NCI-H2196 (cell line): ENCODE measurements at regions not wholly inside any gene's neighbourhood (a gene's known extent, or its start where the extent isn't known, plus 50 kb on each side); places are given as distances from the start of the nearest gene placed in this dataset.

ENCODE experiments used
- DNase-seq: peaks from one replicate; lab custom pipeline; 2025; ENCODE audit not compliant: unreplicated experiment; lab: John Stamatoyannopoulos, UW

DNA sequence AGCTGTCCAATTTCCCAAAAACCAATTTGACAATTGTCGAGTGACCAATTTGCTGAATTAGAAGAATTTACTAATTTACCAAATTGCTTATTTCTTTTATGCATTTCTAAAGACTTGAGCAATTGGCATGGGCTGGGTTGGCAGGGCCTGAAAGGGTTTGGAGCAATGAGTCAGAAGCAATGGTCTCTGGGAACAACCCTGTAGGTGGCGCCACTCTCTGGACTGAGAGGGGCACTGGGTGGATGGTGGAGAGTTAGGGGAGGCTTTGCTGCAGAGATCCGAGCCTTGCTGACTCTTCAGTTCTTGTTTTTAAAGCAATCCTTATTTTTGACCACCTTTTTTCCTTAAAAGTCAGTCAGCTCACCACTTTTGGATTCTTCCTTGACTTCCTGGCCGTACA lies 71.5 kb upstream of the RPS23 start:
- no peak for DNase-seq

DNA sequence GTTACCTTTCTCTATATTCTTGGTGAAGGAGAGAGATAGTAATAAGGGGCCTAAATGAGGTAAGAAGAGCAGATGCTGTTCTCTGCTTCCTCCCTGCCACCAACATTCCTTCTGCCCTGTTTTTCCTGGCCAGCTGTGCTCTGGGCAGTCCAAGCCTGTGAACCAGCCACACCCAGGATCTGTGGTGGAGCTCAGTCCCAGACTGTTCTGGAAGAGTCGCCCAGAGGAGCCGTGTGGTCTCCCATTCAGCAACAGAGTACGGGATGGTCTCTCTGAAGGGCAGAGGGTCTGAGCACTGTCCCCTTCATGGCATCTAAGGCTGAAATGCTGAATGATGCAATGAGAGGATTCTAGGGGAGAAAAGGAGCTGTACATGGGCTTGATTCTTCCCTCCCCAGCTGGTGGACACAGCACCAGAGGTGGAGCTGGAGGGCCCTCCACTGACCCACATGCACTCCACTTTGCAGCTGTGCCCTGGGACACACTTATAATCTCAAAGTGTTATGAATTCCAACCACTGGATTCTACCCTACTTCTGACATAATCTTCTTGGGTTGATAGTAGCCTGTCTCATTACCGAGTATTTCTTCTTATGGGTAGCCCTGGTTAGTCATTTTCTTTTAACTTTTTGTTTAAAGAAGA lies 70.8 kb upstream of the RPS23 start:
- no peak for DNase-seq

DNA sequence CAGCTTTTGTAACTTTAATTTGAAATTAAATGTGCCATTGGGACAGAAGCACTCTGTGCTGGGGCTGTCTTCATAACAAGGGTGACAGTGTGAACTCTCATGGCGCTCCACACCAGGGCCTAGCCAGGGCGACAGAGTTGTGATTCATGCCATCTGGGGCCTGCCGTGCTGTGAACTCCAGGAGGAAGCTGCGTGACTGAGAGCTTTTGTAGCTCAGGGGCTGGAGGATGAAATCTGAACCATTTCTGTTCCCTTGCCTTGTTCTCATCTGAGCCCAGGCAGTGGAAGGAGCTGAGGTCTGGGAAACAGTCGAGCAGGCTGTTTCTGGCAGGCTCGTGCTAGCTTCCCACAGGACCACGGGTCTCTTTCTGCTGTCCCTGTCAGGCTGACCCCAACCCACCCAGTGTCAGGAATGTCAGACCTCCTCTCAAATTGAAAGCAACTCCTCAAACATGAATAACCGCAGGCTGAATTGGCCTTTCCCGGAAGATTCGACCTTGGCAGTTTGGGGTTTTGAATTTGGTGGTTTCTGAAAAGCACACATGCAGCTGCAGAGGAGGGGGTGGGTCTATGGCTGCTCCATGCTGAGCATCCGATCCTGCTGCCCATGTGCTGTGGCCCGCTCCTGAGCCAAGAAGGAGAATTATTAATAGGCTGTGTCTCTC lies 69.2 kb upstream of the RPS23 start:
- no peak for DNase-seq

DNA sequence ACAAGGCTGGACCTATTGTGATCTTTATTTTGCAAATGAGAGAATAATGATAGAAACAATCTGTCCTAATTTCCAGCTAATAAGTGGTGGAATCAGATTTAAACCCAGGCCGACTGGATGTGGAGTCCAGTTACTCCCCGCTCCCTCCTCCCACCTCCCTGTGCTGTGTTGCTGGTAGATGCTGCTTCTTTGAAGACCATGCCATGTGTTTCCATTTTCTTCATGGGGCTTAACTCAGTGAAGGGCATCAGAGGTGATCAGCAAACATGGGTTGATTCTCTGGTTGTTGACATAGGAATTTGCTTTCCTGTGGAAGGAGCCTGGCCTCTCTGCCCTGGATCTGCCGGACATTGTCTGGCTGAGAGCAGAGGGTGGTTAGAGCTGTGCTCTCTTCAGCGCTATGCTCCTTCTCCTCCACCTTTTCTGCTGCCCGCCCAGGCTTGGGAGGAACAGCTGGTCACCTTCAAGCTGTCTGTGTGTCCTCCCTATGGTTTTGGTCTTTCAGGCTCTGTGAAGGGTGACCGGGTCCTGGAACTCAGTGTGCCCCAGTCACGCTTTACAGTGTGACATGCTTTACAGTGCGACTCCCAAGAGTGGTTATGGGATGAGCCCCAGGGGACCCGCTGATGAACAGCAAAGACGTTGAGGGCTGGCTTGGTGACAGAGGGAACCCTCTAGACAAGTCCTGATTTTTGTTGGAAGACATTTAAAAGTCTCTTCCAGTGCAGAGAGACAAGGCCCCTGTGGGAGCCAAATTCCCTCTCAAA lies 68.4 kb upstream of the RPS23 start:
- DNase-seq = no peak

DNA sequence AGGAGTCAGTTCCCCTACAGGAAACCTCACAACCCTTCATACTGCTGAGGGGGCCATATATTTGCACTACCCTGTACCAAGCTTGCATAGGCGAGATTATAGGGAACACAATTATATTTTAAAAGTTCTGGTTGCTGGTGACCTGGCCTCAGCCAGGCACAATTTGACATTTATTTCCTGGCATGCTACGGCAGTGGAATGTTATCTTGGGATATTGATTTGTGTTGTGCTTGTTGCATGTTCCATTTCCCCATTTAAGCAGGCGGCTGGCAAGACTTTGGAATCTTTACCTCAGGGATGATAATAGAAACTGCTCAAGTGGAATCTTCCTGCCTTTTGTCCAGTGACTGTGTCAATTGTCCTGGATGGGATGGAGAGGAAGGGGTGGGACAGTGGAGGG lies 67.0 kb upstream of the RPS23 start:
- no peak for DNase-seq

DNA sequence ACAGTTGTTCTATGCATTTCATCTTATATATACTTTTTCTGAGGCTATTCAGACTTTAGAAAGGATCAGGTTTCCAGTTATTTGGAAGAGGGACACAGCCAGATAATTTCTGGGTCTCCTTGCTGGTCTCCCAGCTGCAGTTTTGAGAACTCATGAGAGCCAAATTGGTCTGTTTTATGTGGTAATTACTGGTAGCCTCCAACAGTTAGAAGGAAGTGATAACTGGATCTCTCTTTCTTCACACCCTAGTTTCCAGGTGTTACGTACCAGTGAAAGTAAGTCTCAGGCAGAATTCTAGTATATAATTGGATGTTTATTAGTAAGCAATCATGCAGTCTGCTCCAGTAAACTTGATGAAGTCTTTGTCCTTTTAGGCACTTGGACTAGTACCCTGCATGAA lies 63.2 kb upstream of the RPS23 start:
- no peak for DNase-seq

DNA sequence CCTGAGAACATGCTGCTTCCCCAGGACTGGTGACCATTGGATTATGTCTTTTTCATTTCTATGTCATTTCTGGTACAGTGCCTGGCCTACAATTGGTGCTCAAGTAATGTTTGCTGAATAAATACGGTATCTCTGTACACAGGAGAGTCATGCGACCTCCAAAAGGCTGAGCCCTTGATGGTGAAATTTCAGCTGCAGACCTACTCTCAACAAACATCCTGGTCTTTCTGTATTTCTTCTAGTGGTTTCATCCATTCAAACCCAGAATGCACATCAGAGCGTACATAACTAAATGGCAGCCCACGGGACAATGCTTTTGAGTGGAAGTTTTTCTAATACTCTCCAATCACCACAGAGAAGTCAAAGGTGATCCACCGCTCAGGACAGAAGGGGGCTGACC lies 62.6 kb upstream of the RPS23 start:
- no peak for DNase-seq

DNA sequence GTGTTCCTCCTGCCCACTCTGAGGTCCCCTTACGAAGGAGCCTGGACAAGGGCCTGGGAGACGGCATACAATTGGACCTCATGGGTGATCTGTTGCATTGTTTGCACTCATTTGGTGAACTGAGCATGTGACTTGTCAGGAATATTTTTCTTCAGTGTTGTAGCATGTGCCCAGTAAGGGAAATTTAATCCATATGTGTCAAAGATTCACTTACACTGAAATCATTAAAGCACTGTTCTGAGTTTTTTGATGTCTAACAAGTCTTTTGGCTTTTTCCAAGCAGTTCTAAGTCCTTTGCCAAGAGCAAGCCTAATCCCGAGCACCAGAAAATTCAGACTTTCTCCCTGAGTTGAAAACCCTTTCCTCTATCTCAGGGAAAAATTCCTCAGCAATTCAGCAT lies 61.6 kb upstream of the RPS23 start:
- no peak for DNase-seq

DNA sequence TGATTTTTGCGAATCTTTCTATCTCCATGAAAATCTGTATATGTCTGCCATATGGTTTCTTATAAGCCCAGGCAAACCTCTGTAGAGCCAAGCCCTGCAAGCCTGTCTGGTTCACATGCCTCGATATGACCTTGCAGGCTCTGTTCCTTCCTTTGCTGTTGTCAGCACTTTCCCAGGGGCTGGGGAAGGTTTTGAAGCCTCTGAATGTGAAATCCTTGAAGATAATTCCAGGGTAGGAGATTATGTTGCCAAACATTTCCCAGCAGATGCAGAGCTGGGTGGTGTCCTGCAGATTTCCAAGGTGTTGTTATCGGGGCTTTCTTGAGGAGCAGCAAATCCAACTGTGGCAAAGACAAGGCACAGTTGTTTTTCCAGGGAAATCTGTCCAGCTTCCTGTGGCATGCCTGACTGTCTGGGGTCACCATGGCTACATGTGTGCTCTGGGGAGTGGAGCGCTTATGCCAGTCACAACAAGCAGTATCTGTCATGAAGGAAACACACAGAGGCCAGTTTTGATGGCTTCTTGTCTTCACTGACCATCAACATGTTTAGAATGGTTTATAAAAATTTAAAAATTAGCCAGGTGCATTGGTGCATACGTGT lies 60.7 kb upstream of the RPS23 start:
- DNase-seq = no peak

DNA sequence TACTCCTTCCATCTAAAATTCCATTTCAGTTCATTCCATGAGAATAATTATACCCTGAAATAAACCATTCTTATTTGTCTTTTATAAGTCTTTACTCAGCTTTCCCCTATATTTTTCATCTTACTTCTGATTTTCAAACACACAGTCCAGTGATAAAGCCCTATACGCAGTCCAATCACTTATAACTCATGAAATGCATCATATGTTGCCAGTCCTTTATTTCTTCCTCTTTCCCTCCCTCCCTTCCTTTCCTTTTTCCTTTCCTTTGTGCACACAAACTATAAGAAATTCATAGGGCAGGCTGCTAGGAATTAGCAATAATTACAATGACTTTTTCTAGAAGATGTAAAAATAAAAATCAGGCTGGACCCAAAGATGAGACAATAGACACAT lies 58.8 kb upstream of the RPS23 start:
- DNase-seq = no peak

DNA sequence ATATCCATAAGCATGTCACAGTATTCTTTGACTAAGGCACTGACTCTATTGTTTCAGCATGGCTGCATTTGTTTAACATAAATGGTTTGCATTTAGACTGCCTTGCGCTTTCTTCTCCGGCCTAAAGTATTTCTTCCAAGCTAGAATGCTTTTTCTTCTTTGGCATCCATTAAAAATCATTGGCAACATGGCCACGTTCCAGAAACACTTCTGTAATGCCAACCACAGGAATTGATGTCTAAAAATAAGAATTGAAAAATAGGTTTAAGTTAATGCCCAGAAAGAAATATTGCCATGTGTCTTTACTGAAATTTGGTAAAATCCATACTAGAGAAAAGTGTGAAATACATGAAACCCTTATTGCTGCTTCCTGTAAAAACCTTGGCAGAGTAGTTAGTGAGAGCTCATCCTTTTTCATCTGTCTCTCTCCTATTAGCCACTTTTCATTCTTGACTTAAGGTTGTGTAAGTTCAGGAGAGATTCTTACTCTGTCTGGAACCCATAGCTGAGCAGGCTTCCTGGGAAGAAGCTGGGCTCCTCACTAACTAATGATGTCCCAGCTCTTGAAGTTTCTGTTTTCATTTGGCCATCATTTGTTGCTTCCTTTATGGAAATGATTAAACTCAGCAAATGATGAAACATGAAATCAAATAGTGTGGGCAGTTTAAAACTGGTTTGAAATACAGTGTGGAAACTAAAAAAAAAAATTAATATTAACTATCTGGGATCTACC lies 58.2 kb upstream of the RPS23 start:
- DNase-seq = no peak

DNA sequence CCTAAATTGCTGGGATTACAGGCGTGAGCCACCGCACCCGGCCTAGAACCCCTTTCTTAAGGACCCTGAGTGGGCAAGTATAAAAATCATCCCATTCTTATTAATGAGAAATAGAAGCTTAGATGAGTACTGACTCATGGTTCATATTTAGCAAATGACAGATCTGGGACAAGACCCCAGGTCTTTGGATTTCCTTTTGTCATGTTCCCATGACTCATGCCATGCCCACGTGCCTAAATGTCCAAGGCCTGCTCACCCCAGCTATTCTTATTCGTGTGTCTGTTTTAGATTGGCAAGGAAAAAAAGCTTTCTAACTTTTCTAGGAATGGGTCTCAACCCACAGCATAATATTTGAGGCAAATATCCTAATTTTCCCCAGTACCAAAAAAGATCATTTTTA lies 57.7 kb upstream of the RPS23 start:
- no peak for DNase-seq

DNA sequence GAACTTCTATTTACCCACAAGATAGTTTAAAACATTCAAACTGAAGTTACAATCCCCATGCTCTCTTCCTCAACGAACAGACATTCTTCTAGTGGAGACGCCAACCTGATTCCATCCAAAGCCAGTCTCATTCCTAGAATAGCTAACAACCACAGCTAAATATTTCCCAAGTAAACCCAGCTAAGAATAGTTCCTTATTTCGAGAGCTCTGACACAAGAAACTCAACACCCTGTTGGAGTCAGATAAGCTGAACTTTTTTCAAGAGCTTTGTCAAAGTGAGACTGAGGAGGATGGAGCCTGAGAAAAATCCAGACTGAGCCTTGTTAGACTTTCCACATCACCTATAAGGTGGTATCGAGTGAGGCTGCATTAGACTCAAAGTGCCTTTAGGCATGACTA lies 56.7 kb upstream of the RPS23 start:
- no peak for DNase-seq

DNA sequence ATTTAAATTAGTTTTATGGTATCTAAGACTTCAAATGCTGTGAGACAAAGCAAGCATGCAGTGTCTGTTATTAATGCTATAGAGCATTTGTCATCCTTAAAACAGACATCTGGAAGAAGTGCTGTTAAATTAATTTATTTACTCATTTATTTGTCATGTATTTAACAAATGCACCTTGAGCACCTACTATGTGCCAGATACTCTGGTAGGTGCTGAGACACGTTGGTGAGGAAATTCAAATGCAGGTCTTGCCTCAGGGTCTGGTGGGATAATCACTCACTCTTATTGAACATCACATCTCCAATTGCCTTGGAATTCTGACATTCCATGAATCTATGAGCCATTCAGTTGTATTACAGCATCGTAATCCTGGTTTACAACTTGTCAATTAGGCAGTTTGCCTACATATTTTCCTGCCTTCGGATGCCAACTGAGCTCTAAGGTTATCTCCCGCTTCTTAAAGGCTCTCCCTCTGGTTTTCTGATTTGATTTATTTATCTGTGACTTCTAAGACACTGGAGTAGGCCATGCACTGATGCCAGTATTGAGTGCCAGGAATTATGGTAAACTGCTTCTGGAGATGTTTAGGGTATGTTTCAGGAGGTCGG lies 56.0 kb upstream of the RPS23 start:
- no peak for DNase-seq

DNA sequence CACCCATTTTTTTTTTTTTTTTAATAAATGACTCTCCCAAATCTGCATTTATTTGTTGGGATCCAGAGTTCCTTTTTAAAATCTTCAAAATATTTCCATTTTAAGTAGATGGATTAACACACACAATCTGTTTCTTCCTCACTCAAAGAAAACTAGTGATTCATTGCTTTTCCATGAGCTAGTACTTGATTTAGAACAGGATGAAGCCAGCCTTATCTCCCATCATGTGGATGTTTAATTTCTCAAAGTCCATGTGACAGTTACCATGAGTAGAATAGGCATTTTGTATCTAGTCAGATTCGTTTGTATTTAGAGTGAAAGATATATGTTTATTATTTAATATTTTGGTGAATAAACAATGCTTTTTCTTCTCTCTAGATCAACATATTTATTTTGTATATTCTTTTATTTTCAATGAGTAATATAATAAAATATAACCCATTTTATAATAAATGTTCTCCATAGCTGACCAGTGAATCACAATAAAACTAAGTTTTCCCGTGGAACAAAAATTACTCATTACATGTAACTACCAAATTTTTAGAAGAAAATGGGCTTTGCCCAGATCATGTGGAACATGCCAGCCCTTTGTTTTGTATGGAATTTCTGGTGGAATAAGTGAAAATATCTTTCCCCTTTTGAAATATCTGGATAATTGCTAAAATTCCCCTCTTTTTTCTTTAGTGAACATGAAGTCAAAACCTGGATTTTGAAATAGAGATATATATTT lies 54.9 kb upstream of the RPS23 start:
- DNase-seq = no peak

DNA sequence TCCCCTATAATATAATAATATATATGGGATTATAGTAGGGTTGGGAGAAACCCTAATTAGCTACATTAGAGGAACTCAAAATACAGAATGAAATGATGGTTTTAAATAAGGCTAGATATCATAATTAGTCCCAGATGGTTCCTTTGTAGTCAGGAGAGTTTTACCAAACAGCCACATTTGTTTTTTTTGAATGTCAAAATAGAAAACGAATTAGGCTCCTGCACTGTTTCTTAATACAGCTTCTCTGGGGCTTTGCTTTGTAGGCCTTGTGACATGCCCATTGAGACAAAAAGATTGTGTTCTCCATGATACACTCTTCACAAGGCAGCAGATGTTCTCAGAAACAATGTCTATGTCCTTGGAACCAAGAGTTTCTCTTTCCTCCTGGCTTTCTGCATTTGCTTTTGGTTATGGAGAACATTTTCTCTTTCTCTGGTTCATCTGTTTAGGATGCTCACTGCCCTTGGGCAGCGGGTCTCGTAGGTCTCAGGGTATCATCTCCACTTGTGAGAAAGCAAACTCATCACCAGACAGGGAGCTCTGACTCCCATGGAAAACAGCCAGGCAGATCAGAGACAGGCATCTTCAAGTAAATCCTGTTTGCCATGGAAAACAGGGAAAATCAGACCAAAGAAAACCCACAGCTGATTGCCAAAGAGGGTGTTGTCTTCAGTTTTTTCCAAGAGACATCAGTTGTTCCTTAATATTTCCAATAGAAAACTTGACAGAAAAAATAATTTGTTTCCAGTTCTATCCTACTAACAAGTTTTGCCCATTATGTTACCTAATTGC lies 54.1 kb upstream of the RPS23 start:
- no peak for DNase-seq

DNA sequence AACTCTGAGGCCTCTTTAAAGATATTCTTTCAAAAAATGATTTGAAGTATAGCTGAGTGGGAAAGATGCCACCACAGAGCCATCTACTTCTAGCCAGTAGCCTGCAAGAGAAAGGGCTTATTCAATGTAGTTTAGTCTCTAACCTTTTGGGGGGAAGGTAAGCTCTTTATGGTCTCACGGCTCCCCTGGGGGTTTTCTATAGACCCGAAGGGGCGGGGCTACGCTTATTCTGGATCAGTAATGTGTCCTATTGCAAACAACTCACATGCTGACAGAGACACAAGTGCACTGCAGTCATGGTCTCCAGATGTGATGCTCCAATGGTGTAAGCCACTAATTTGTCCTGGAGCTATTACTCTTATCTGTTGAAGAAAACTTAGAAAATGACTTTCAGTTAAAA lies 53.4 kb upstream of the RPS23 start:
- DNase-seq = no peak

DNA sequence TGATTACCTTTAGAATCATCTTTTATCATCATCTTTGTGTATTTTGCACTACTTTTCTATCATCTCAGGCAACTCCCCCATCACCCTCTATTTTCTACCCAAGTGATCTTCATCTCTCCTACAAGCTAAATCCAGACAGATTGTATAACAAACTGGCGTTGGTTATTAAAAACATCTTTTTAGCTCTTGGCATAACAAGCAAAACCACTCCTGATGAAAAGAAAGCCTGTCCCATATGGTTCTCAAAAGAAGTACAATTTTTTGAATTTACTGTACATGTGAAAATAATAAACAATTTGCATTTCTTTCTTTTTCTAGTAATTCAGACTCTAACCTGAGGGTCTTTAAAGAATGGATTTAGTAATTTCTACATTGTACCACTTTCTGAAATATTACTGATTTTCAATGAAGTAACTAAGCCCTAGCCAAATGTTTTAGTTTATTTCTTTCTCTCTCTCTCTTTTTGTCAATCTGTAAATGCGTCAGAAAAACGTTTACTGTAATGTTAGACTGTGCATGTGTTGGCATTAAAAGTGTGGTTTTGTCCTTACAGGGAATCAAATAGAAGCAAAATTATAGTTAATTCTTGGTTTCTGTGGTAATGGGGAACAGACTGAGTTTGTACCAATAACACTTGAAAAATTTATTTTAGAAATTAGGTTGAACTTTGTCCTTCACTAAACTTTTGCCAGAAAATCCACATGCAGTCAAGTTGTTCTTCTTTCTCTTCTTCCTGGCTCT lies 52.5 kb upstream of the RPS23 start:
- no peak for DNase-seq

DNA sequence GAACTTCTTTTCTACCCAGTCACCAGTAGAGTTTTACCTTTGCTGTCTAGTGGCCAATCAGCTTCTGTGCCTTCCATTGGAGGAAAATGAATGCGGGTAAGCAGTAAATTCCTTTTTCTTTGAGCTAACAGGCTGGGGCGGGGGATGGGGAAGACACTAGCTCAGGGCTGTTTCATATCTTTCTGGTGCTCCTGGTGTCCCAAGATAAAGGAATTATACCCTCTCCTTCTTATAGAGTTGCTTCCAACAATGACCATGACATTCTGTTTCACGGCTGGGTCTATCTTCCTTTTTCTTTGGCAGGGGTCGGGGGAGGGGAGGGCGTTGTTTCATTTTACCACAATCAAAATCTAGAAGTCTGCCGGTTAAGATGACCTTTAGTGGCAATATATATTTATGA lies 51.2 kb upstream of the RPS23 start:
- DNase-seq = no peak
